ENCODE measurements at regions not wholly inside any gene's neighbourhood (a gene's known extent, or its start where the extent isn't known, plus 50 kb on each side); places are given as distances from the start of the nearest gene placed in this dataset.

- Histone ChIP-seq H3K4me3 (no peak overlapping the region), H3K27me3 (ENCODE audit: low read depth) (no peaks in the 10 kb centered on the region), H3K27ac (replicated peaks) (no peak overlapping the region), H3K9me3 (replicated peaks) (no peaks in the 10 kb centered on the region), H3K4me1 (peaks cover 4% of the 10 kb centered on the region), H3K36me3 (no peaks in the 10 kb centered on the region)
- intact Hi-C loops (cut with micrococcal nuclease), result no loop called here
- DNase-seq, result no peak
- TF ChIP-seq CTCF (IDR thresholded peaks at IDR 0.05; ENCODE audit: borderline replicate concordance), result no peak
Observed at GRCh38 chr14:65277027-65277426, 135.5 kb upstream of the FUT8 start.

GRCh38 chr14:65277580-65278270, 134.8 kb upstream of the FUT8 start:
- no peak overlapping the region for H3K4me3 ChIP-seq
- peaks cover 11% of the 10 kb centered on the region for H3K4me1 ChIP-seq
- intact Hi-C loops (cut with micrococcal nuclease), result no loop called here
- no peak for TF ChIP-seq CTCF (IDR thresholded peaks at IDR 0.05; ENCODE audit: borderline replicate concordance)
- no peaks in the 10 kb centered on the region for H3K36me3 ChIP-seq
- DNase-seq, result no peak
- H3K9me3 ChIP-seq (replicated peaks), result no peaks in the 10 kb centered on the region
- H3K27ac ChIP-seq (replicated peaks), result no peak overlapping the region
- no peaks in the 10 kb centered on the region for H3K27me3 ChIP-seq (ENCODE audit: low read depth)

GRCh38 chr14:65278589-65278988, 133.9 kb upstream of the FUT8 start:
- Histone ChIP-seq H3K9me3 (replicated peaks) (no peaks in the 10 kb centered on the region), H3K4me3 (no peak overlapping the region)
- no peak for TF ChIP-seq CTCF (IDR thresholded peaks at IDR 0.05; ENCODE audit: borderline replicate concordance)

GRCh38 chr14:65279510-65279909, 133.0 kb upstream of the FUT8 start:
- peaks cover 15% of the 10 kb centered on the region for H3K4me1 ChIP-seq
- no peaks in the 10 kb centered on the region for H3K9me3 ChIP-seq (replicated peaks)
- no peak for TF ChIP-seq CTCF (IDR thresholded peaks at IDR 0.05; ENCODE audit: borderline replicate concordance)
- H3K4me3 ChIP-seq, result no peak overlapping the region
- no peaks in the 10 kb centered on the region for H3K27me3 ChIP-seq (ENCODE audit: low read depth)
- no peaks in the 10 kb centered on the region for H3K36me3 ChIP-seq
- no peak overlapping the region for H3K27ac ChIP-seq (replicated peaks)
- intact Hi-C loops (cut with micrococcal nuclease), result no loop called here
- no peak for DNase-seq

More at GRCh38 chr14:65278589-65278988, 133.9 kb upstream of the FUT8 start:
- Histone ChIP-seq H3K36me3 (no peaks in the 10 kb centered on the region), H3K27me3 (ENCODE audit: low read depth) (no peaks in the 10 kb centered on the region), H3K27ac (replicated peaks) (no peak overlapping the region), H3K4me1 (peaks cover 15% of the 10 kb centered on the region)
- intact Hi-C loops (cut with micrococcal nuclease), result no loop called here
- no peak for DNase-seq

GRCh38 chr14:65279958-65280357, 132.6 kb upstream of the FUT8 start:
- Histone ChIP-seq H3K27ac (replicated peaks) (no peak overlapping the region), H3K36me3 (no peaks in the 10 kb centered on the region), H3K9me3 (replicated peaks) (no peaks in the 10 kb centered on the region), H3K4me1 (peaks cover 15% of the 10 kb centered on the region), H3K4me3 (no peak overlapping the region), H3K27me3 (ENCODE audit: low read depth) (no peaks in the 10 kb centered on the region)
- no peak for DNase-seq
- no peak for TF ChIP-seq CTCF (IDR thresholded peaks at IDR 0.05; ENCODE audit: borderline replicate concordance)
- intact Hi-C loops (cut with micrococcal nuclease), result no loop called here
